Hematopoietic multipotent progenitor cell treated with erythropoietin and hydrocortisone succinate and interleukin-3 and kit ligand, for 17 days (in vitro differentiated cells): ENCODE measurements at regions not wholly inside any gene's neighbourhood (a gene's known extent, or its start where the extent isn't known, plus 50 kb on each side); places are given as distances from the start of the nearest gene placed in this dataset.
"Not testable (repeated sequence)": the region's sequence is repeated elsewhere in the genome, so short reads cannot be mapped to it uniquely, and the experiment has no call there.

ENCODE experiments used
- DNase-seq: peaks from one replicate; pipeline ENCODE4 v3.0.0-alpha.2; 2015; ENCODE audit warnings: low spot score

DNA sequence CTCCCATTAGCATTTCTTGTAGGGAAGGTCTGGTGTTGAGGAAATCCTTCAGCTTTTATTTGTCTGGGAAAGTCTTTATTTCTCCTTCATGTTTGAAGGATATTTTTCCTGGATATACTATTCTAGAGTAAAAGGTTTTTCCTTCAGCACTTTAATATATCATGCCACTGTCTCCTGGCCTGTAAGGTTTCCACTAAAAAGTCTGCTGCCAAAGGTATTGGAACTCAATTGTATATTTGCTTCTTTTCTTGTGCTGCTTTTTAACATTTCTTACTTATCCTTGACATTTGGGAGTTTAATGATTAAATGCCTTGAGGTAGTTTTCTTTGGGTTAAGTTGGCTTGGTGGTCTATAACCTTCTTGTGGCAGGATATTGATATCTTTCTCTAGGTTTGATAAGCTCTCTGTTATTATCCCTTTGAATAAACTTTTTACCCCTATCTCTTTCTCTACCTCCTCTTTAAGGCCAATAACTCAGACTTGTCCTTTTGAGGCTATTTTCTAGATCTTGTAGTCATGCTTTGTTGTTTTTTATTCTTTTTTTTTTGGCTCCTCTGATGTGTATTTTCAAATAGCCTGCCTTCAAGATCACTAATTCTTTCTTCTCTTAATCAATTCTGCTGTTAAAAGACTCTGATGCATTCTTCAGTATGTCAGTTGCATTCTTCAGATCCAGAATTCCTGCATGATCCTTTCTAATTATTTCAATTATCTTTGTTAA, 225.0 kb upstream of the ZNF217 start:
- DNase-seq, result no peak

DNA sequence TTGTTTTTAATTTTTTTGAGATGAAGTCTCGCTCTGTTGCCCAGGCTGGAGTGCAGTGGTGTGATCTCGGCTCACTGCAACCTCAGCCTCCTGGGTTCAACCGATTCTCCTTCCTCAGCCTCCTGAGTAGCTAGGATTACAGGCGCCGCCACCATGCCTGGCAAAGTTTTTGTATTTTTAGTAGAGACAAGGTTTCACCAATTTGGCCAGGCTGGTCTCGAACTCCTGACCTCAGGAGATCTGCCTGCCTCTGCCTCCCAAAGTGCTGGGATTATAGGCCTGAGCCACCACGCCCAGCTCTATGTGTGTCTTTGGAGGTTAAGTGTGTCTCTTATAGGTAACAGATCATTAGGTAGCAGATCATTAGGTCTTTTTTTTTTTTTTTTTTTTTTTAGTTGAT, 223.9 kb upstream of the ZNF217 start:
- not testable (repeated sequence) for DNase-seq

DNA sequence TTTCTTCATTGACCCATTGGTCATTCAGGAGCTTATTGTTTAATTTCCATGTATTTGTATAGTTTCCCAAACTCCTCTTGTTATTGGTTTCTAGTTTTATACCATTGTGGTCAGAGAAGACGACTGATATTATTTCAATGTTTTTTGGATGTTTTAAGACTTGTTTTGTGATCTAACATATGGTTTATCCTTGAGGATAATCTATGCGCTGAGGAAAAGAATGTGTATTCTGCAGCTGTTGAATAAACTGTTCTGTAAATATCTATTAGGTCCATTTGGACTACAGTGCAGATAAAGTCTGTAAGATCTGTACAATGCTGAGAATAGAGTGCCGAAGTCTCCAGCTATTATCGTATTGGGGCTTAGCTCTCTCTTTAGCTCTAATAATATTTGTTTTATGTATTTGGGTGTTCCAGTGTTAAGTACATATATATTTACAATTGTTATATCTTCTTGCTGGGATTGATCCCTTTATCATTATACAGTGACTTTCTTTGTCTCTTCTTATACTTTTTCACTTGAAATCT, 223.3 kb upstream of the ZNF217 start:
- no peak for DNase-seq

DNA sequence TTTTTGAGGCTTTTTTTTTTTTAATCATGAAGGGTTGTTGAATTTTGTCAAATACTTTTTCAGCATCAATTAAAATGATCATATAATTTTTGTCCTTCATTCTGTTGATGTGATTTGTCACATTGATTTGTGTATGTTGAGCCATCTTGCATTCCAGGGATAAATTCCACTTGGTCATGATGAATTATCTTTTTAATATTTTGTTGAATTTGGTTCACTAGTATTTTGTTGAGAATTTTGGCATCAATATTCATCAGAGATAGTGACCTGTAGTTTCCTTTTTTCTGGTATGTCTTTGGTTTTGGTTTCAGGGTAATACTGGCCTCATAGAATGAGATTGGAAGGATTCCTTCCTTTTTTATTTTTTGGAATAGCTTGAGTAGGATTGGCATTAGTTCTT, 221.9 kb upstream of the ZNF217 start:
- DNase-seq, result no peak

DNA sequence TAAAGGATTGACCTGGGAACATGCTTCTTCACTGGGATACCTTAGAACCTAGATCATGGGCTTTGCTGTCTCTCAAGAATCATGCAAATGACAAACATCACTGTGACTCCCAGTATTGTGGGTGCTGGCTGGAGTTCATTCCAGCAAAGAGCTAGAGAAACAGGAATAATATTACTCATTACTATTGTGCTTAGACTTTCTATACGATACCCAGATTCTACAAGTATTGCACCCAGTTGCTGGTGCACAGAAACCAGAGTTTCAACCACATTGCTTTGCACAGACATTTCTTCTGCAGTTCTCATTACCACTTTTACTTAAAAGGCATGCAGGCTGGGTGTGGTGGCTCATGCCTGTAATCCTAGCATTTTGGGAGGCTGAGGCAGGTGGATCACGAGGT, 220.4 kb upstream of the ZNF217 start:
- no peak for DNase-seq

DNA sequence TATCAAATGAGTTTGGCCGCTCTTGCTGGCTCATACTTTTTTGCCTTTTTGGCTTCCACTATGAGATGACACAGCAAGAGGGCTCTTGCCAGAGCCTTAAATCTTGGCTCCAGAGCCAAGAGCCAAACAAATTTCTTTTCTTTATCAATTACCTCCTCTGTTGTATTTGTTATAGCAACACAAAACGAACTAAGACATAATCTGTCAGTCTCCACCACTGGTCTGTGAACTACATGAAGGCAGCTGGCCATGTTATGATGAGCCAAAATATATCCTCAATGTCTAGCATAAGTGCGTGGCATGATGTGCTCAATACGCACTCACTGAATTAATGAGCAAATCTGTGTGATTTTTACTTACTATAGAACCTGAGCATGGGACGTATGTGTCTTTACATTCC, 220.0 kb upstream of the ZNF217 start:
- DNase-seq, result no peak

DNA sequence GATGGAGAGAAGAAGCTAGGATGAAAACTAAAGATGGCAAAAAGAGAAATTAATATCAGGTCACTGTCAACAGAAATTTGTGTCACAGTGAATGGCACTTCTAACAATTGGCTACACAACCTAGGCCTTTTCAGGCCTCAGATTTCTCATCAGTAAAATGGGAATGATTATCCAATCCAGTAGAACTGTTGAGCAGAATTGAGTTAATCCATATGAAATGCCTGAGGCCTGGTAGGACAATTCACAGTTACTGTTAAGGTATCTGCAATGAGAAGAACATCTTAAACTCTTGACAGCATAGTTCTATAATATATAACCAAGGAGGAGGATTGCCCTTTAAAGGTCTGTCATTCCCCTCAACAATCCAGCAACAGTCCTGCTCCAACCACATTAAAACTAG, 217.9 kb upstream of the ZNF217 start:
- DNase-seq, result no peak

DNA sequence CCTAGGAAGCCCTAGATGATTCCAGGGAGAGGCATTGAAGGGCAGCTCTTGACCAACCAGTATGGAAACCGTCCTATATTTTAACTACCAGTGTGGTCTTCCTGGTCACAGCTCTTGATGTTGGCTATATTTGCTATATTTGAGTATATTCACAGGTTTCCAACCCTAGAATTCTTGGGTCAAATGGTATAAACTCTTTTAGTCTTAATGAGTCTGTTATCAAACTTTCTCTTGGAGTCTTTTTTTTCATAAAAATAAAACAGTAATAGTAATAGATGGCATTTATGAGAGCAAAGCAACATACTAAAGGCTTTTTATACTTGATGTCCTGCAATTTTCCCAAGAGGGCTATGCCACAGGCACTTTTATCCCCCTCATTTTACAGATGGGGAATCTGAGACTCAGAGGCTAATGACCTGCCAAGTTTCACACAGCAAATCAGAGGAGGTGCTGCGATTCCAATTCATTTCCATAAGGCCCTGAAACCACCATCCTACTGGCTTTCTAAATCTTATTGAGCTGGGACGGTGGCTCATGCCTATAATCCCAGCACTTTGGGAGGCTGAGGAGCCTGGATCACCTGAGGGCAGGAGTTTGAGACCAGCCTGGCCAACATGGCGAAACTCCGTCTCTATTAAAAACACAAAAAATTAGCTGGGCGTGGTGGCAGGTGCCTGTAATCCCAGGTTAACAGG, 217.2 kb upstream of the ZNF217 start:
- DNase-seq, result no peak

DNA sequence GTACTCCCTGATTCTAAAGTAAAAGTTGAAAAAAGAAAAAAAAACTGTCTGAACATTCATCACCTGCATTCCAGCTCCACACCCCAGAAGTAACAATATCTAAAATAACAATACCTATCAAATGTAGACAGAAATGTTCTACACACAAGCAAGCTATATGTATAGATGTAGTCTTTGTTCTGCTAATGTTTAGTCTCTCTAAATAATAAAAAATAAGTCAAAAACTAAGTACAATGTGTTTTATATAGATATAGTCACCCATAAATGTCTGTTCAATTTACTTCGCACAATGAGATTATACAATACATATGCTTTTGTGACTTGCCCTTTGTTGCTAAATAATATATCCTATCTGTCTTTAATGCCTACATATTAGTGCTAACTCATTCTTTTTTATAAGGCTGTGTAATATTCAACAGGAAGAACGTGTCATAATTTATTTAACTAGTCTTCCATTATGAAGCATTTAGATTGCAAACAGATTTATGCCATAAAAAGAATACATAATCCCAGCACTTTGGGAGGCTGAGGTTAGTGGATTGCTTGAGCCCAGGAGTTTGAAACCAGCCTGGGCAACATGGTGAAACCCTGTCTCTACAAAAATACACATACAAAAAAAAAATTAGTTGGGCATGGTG, 216.2 kb upstream of the ZNF217 start:
- DNase-seq, result no peak

DNA sequence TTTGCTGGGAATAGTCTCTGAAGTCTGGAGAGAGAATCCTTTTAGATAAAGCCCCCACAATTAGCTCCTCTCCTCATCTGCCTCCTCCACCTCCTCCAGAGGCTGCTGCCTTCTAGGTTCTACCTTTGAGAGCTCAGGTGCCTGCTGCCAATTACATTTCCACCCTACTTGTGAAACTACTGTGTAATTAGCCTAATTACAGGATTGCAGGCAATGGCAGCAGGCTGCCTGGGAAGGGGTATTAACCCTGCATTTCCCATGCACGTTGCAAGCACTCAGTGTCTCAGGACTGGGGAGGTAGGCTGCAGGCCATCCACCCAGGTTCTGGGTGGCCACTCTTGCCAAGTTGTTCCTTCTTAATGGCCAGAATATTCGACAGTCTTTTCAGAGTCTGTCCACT, 215.6 kb upstream of the ZNF217 start:
- DNase-seq, result no peak

DNA sequence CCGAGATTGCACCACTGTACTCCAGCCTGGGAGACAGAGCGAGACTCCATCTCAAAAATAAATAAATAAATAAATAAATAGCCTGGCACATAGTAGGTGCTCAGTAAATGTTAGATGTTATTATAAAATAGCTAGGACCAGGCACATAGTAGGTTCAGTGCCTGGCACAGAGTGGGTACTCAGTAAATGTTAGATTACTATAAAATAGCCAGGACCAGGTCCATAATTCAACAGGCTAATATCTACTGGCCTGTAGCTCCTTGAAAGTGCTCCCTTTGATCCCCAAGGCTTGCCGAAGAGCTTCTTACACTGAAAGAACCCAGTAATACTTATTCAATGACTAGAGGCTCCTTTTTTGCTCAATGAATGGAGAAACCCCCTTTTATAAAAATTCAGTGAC, 215.1 kb upstream of the ZNF217 start:
- DNase-seq, result no peak

DNA sequence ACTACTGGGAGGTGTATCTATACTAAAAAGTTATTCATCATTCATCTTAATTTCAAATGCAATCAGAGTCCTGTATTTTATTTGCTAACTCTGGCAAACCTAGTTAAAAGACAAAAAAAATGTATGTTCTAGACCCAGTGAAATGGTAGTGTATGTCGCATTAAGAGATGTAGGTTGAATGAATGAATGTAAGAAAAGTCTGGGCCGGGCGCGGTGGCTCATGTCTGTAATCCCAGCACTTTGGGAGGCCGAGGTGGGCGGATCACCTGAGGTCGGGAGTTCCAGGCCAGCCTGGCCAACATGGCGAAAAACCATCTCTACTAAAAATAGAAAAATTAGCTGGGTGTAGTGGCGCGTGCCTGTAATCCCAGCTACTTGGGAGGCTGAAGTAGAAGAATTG, 214.7 kb upstream of the ZNF217 start:
- DNase-seq, result not testable (repeated sequence)

DNA sequence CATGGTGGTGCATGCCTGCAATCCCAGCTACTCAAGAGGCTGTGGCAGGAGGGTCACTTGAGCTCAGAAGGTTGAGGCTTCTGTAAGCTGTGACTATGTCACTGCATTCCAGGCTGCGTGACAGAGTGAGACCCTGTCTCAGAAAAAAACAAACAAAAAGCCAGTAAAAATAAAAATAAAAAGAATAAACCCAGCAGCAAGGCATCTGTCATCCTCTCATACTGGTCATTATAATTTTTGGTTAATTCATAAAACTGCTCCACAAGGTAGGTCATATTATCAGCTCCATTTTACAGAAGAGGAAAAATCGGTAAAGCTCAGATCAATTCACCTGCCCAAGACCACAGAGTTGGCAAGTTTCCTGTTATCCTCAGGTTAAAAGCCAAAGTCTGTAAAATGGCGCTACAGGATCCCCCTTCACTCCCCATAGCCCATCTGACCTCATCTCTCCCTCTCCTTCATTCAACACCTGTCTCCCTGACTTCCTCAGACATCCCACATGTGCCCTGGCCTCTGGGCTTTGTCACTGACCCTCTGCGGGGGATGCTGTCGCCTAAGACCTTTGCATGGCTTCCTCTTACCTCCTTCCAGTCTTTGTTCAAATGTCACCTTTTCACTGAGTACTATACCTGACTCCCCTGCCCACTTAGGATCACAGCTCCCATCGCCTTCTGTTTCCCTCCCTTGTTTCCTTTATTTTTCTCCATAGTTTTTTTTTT, 213.2 kb upstream of the ZNF217 start:
- DNase-seq, result no peak

DNA sequence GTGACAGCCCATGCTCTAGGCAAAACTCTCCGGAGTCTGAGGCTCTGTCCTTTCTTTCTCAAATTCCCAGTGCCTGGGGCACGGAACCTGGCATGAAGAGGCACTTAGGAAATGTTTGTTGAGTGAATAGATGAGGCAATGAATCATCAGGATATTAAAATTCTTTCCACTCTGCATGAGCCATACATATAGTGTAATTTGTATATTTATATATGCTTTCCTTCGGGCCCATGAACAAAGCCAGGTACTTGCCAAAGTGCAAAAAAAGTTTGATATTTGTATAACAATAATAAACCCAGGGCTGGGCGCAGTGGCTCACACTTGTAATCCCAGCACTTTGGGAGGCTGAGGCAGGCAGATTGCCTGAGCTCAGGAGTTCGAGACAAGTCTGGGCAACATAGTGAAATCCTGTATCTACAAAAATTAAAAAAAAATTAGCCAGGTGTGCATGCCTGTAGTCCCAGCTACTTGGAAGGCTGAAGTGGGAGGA, 212.3 kb upstream of the ZNF217 start:
- DNase-seq, result no peak

DNA sequence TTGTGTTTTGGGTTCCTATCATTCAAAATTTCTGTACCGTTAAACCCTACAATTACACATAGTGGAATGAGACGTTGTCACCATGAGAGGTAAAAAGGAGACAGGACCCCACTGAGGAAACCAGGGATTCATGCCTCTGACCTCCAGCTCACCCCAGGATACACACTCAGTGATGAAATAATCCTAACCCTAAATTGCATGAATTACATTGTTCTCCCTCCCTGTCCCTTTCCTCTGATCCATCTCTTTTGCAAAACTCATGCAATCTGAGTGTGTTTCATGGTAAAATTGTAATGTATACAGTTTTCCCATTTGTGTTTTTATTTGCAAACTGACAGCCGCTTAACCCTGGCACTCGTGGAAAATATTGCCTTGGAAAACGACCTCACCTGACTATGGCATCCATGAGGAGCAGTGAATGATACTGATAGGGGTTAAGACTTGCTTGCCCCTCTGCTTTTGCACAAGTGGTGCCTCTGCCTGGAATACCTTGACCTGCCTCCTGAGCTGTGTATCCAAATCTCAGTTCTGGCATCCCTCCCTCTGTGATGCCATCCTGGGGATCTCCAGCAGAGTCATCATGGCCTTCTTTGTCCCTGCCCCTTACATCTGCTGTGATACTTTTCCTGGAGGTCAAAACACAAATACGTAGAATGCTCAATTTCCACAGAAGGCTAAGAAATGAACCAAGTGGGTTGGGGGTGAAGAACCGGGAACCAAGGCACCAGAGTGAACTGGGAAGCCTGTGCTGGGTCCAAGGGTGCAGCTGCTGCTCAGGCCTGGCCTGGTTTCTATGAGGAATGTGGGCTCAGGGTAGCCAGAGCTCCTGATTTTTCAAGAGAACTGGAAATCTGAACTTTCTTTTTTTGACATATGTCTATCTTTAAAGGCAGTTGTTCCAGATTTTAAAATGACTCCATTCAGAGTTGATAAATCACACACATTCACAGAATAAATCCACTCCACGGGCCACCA, 211.6 kb upstream of the ZNF217 start:
- DNase-seq, result no peak

DNA sequence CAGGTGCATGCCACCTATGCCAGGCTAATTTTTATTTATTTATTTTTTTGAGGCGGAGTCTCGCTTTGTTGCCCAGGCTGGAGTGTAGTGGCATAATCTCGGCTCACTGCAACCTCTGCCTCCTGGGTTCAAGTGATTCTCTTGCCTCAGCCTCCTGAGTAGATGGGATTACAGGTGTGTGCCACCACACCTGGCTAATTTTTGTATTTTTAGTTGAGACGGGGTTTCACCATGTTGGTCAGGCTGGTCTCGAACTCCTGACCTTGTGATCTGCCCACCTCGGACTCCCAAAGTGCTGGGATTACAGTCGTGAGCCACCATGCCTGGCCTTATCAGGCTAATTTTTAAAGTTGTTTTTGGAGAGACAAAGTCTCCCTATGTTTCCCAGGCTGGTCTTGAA, 210.7 kb upstream of the ZNF217 start:
- not testable (repeated sequence) for DNase-seq

DNA sequence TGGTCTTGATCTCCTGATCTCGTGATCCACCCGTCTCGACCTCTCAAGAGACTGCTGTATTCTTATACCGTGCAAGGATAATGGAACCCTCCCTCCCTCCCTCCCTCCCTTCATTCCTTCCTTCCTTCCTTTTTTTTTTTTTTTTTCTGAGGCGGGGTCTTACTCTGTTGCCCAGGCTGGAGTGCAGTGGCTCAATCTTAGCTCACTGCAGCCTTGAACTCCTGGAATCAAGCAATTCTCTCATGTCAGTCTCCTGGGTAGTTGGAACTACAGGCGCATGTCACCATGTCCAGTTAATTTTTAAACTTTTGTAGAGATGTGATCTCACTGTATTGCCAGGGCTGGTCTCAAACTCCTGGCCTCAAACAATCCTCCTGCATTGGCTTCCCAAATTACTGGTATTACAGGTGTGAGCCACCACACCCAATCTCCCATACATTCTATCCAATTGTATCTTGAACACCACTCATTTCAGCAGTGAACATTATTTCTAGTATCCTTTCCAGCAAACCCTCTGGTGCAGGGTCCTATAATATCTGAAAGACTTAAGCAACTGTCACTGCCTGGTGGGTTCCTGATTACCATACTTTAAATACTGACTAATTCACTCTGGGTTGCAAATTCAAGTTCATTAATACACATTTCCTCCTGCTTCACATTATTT, 210.0 kb upstream of the ZNF217 start:
- no peak for DNase-seq

DNA sequence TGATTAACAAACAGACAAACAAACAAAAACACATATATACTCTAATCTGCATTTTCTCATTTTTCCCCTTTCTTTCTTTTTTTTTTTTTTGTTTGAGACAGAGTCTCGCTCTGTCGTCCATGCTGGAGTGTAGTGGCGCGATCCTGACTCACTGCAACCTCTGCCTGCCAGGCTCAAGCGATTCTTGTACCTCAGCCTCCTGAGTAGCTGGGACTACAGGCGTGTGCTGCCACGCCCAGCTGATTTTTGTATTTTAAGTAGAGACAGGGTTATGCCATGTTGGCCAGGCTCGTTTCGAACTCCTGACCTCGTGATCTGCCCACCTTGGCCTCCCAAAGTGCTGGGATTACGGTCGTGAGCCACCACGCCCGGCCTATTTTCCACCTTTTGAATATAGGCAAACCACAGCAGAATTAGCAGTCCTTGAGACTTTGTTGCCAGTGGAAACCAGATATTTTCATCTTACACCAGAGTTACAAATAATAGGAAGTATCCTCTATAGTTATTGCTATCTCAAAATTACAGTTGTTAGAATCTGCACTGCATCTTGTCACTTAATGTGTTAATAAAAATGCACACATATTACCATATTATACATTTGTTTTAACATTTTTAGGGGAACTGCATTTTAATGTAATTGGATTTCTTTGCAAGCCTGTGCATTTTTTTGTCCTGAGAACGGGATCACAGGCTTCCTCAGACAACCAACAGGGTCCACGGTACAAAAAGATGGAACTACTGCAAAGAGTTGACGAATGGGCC, 208.2 kb upstream of the ZNF217 start:
- no peak for DNase-seq

DNA sequence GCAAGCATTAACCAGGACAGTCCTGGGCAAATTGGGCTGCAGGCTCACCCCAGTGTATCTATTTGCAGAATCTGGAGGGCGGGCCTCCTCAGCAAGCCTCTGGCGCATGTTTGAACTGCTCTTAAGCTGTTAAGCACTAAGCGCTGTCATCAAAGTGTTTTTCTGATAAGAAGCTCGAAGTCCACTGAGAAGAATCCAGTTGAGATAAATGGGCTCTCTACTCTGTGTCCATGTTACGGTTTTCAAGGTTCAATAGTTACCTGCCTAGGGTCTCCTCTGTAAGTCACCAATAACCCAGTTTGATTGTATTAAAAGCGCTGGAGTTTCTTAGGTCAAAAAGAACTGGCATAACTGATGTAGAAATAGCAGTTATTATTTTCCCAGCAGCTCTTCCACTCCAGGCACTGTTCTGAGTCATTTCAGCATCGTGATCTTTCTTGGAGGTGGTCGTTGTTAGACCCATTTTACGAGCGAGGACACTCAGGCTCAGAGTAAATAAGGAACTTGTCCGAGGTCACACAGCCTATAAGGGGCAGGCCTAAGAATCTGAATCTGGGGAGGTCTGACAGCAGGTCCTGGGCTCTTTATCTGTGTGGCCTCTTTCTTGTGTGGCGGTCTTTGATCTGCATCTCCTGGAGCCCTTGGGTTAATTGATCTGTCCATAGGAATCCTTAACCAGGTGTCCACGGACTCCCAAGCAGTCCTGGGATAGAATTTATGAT, 207.4 kb upstream of the ZNF217 start:
- DNase-seq, result no peak
